ENCODE measurements at regions not wholly inside any gene's neighbourhood (a gene's known extent, or its start where the extent isn't known, plus 50 kb on each side); places are given as distances from the start of the nearest gene placed in this dataset.

GRCh38 chr13:44301639-44302015, 72.0 kb upstream of the SERP2 start:
- no peak for DNase-seq (ENCODE audit: low spot score)
- Mint-ChIP-seq H3K4me1 (peaks cover 32% of the 10 kb centered on the region), H3K36me3 (ENCODE audit: low read depth) (no peaks in the 10 kb centered on the region), H3K27ac (no peak overlapping the region), H3K9me3 (no peaks in the 10 kb centered on the region), H3K27me3 (ENCODE audit: insufficient read depth, low read depth, poor library complexity) (peaks cover 17% of the 10 kb centered on the region), H3K4me3 (no peak overlapping the region)
- peaks cover 21% of the 10 kb centered on the region for H3K27me3 ChIP-seq (ENCODE audit: insufficient read depth)
- no peak overlapping the region for H3K4me3 ChIP-seq
- no peaks in the 10 kb centered on the region for H3K36me3 ChIP-seq (ENCODE audit: insufficient read depth)
- H3K79me2 ChIP-seq (replicated peaks; ENCODE audit: insufficient read depth) = no peaks in the 10 kb centered on the region
- H3F3A ChIP-seq (replicated peaks; ENCODE audit: low read depth) = 0 out of 2 replicates have a peak, but pooled peaks cover 11% of the 10 kb centered on the region
- H4K20me1 ChIP-seq (replicated peaks; ENCODE audit: insufficient read depth) = no peaks in the 10 kb centered on the region
- TF ChIP-seq NANOG (IDR thresholded peaks at IDR 0.05; ENCODE audit: borderline replicate concordance) (no peak), CREB1 (CRISPR knock-in tag; IDR thresholded peaks at IDR 0.05; ENCODE audit: low read depth) (no peak), STAT1 (IDR thresholded peaks at IDR 0.05; ENCODE audit: unreplicated experiment) (no peak), EZH2 (IDR thresholded peaks at IDR 0.05; ENCODE audit: low read depth, unreplicated experiment) (no peak), CTCF (conservative IDR thresholded peaks at IDR 0.05; ENCODE audit: low read depth in 2 of 2) (no peak), ETS1 (IDR thresholded peaks at IDR 0.05) (no peak), ZNF462 (CRISPR knock-in tag; IDR thresholded peaks at IDR 0.05) (no peak), EZH2phosphoT487 (IDR thresholded peaks at IDR 0.05; ENCODE audit: unreplicated experiment) (no peak), REST (IDR thresholded peaks at IDR 0.05; ENCODE audit: unreplicated experiment) (no peak), POLR2AphosphoS5 (IDR thresholded peaks at IDR 0.05; ENCODE audit: low read depth) (no peak), ZNF114 (CRISPR knock-in tag; IDR thresholded peaks at IDR 0.05) (no peak), JUNB (IDR thresholded peaks at IDR 0.05; ENCODE audit: unreplicated experiment) (no peak), ZNF331 (CRISPR knock-in tag; IDR thresholded peaks at IDR 0.05; ENCODE audit: low read depth) (no peak)
- no peak for ATAC-seq
- peaks cover 21% of the 10 kb centered on the region for H3K4me1 ChIP-seq (ENCODE audit: insufficient read depth)
- H3K9me2 ChIP-seq (ENCODE audit: insufficient read depth) = peaks cover 28% of the 10 kb centered on the region
- no peak overlapping the region for H2AFZ ChIP-seq
- H3K27ac ChIP-seq (ENCODE audit: low read depth) = no peak overlapping the region
- H3K4me2 ChIP-seq = no peak overlapping the region
